GM19043 (cell line): ENCODE measurements at regions not wholly inside any gene's neighbourhood (a gene's known extent, or its start where the extent isn't known, plus 50 kb on each side); places are given as distances from the start of the nearest gene placed in this dataset.

ENCODE experiments used
- ATAC-seq: cut with Tn5 transposase; IDR thresholded peaks from one replicate; pipeline ENCODE4 v1.9.1; 2021; ENCODE audit warnings: low read depth; ENCODE audit not compliant: unreplicated experiment

DNA sequence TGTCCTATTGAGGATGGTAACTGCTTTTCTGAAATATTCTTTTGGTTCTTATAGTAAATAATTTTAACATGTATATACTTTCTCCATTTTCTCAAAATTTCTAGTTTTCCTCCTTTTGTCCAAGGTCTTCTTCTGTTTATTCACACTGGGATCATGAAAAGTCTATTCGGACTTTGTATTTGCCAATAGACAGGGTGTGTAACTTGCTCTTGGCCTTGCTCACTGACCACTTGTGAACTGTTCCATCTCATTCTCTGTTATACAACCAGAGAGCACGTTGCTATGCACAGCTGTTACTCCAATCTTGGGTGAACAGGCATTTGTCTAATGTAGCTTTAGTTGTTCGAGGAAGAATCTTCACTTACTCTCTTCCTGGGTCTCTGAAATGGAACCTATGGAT lies 388.9 kb downstream of the SH3GL2 start:
- ATAC-seq: no peak

DNA sequence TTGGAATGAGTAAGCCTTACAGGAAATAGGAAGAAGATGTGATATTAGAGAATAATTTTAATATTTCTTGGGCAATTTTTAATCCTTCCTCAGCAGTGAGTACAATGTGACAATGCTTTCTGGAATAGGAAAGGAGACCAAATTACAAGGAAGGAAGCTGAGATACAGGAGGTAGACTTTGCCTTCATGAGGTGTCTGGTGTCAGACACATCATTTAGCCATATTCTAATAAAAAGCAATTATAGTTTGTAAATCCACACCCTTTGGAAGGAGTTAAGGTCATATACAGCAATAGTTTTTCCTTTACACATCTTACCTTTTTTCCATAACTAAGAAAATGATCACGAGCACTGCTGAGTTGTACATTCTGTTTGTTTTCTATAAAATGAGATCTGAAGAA lies 390.4 kb downstream of the SH3GL2 start:
- no peak for ATAC-seq

GRCh38 chr9:17970277-17970676 lies 391.4 kb downstream of the SH3GL2 start:
- ATAC-seq: no peak

- no peak for ATAC-seq
Observed at GRCh38 chr9:17978773-17979172, 399.9 kb downstream of the SH3GL2 start.

DNA sequence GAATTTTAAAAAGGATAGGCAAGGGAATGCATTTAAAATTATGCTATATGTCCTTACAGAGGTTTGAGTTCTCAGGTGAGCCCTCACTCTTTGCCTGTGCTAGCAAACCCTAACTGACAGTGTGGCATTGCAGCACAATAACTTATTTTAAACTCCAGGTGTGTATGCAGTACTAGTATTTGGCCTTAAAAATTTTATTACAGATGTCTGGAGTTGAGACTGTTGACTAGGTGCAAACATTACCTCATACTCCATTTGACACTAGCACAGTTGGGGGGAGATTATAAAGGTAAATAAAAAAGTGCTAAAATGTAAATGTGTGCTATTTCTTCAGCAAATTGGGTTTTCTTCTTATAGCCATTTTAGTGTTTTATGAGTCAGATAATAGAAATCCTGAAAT lies 407.7 kb downstream of the SH3GL2 start:
- no peak for ATAC-seq

DNA sequence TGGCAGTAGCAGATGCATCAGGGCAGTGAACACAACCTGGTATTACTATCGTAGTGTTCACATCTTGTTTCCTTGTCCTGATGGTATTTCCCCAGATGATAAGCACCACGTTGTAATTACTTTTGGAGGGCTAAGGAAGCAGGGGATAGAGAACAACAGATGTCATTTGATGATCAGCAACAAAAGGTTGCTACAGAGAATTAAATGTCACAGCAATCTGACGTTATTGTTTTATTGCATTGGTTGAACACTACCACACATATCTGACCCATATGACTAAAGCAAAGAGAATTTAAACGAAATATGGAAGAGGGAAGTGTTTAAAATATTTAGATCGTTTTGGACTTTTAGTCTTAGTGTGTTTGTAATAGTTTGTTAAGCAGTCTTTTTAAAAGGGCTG lies 408.3 kb downstream of the SH3GL2 start:
- no peak for ATAC-seq

- no peak for ATAC-seq
Observed at GRCh38 chr9:17988489-17988888, 409.6 kb downstream of the SH3GL2 start.

DNA sequence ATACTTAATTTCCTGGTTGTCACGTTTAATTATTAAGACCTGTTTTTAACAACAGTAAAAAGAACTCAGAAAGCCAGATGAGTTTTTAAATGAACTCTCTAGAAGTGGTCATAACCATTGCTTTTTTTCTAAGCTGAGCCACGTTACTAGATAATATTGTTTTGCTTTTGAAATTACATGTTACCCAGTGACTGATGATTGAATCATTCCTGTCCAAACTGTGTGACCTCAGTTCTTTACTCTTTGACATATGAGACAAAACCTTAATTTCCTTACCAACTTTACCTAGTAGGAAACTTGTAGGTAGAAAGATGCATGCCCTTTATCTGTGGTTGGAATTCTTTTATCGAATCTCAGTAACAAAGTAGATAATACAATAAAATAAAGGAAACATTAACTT lies 411.7 kb downstream of the SH3GL2 start:
- no peak for ATAC-seq

GRCh38 chr9:17993024-17993423 lies 414.2 kb downstream of the SH3GL2 start:
- no peak for ATAC-seq

DNA sequence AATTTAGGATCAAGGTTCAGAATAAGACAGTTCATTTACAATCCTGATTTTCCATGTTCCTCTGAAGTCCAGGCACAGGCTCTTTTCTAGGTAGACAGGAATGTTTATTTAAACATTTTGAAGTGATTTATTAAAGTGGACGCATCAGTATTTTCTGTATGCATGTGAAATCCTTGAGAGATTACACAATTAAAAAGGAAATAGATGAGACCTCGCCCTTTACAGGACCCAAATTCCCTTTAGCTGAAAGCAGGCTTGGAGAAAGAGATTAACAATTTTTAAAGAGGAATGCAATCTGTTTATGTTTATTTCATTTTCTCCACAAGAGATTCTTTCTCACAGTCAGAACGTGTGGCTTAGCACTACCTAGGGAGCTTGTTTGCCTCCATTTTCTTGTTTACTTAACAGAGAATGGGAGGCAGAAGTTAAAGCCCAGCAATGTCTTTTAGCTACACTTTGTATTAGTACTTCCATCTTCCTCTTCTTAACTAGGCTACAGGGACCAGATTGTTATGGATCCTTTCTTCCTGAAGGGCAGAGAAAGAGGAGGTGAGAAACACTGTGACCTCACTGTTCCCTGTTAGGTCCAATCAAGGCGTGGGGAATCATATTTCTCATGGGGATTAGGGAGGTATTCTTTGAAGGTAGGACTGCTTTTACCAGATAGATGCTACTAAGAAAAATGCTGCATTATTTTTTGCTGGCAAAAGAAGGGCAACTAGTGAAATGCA lies 416.0 kb downstream of the SH3GL2 start:
- ATAC-seq: no peak

DNA sequence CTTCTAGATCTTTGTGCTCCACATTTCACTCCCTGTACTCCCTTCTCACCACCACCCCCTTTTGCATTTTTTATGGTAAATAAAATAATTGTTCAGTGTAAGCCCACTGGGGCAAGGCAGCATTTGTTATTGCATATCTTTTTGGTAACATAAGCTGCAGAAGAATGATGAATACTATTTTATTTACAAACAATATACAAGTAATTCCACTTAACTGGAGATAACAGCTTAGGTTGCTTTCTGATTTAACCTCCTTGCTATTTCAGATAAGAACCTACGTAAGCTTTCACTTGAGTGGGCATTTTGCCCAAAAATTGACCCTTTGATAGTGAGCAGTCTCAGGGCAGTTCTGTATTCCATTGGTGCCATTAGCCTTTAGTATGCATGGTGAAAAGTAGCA lies 417.9 kb downstream of the SH3GL2 start:
- ATAC-seq: no peak

- ATAC-seq: no peak
Observed at GRCh38 chr9:18002718-18003438, 424.0 kb downstream of the SH3GL2 start.

- ATAC-seq: no peak
Observed at GRCh38 chr9:18006591-18006990, 427.7 kb downstream of the SH3GL2 start.

DNA sequence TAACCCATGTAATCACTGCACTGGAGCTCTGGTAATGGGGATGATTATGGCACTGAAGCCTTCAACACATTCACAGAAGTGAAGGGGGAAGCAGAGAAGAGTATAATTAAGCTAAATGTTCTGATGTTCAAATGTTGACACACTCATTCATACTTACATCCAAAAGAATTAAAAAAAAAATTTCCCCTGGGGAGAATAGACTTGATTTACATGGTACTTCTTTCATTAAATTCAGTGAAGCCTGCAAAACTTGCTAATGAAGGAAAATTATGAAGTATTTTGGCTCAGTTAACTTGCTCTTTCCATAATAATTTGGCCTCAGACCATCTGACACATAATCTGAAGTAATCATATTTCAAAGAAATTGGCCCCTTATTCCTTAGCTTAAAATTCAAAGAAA lies 428.8 kb downstream of the SH3GL2 start:
- no peak for ATAC-seq

DNA sequence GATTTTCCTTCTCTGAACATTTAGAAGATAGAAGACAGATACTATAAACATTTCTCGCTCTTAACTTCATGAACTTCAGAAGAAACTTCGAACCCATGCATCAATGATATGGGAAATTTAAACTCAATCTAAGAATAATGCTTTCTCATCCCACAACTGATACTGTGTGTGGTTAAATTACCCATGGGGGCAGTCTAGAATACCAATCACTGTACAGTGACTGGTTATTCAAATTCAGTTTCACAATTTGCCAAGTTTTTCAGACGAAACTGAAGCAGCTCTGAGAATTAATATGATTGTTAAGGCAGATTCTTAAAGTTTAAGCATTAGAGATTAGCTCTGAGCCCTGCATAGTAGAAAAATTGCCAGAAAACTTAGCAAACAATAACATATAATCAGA lies 431.0 kb downstream of the SH3GL2 start:
- no peak for ATAC-seq

- no peak for ATAC-seq
Observed at GRCh38 chr9:18010492-18010891, 431.6 kb downstream of the SH3GL2 start.

- ATAC-seq: no peak
Observed at GRCh38 chr9:18012170-18012569, 433.3 kb downstream of the SH3GL2 start.

DNA sequence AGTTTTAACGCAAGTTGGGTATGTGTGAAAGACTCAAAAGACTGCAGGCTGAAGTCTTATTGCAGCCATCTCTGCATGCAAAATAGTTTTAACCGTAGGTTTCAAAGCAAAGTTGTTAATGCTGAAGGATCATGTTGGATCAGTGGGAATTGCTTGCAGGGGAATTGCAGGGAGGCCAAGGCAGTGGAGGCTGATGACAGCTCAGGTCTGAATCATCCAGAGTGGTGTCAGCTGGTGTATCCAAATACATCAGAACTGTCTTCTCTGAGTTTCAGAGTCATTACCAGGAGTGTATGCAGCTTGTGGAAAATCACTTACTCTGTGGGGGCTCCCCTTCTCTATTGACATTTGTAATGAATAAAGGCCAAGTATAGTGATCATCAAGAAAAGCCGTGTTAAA lies 435.7 kb downstream of the SH3GL2 start:
- ATAC-seq: no peak

- no peak for ATAC-seq
Observed at GRCh38 chr9:18015116-18015515, 436.2 kb downstream of the SH3GL2 start.

- ATAC-seq: no peak
Observed at GRCh38 chr9:18017136-18017535, 438.3 kb downstream of the SH3GL2 start.

GRCh38 chr9:18018221-18018620 lies 439.4 kb downstream of the SH3GL2 start:
- ATAC-seq: no peak

GRCh38 chr9:18018661-18019060 lies 439.8 kb downstream of the SH3GL2 start:
- no peak for ATAC-seq
